GM23248 (cell line): ENCODE measurements at regions not wholly inside any gene's neighbourhood (a gene's known extent, or its start where the extent isn't known, plus 50 kb on each side); places are given as distances from the start of the nearest gene placed in this dataset.

Experiments
- EZH2 ChIP-seq: fragments of 200-600 bp; sonication (generic); IDR thresholded peaks from 2 replicates; pipeline ENCODE4 v1.6.1; 2018; ENCODE audit warnings: antibody characterized with exemption, mild to moderate bottlenecking; ENCODE audit not compliant: insufficient read depth, poor library complexity, severe bottlenecking
- EZH2phosphoT487 ChIP-seq: fragments of 200-600 bp; sonication (generic); IDR thresholded peaks from 2 replicates; pipeline ENCODE4 v1.6.1; 2018; ENCODE audit warnings: antibody characterized with exemption, moderate library complexity, mild to moderate bottlenecking, low read depth; ENCODE audit not compliant: insufficient read depth

GRCh38 chr5:133712562-133712961, 100.2 kb upstream of the FSTL4 start:
- TF ChIP-seq EZH2 (no peak), EZH2phosphoT487 (no peak)
